CD14-positive monocyte (primary cell): ENCODE measurements at regions not wholly inside any gene's neighbourhood (a gene's known extent, or its start where the extent isn't known, plus 50 kb on each side); places are given as distances from the start of the nearest gene placed in this dataset.

Source experiments
- DNase-seq, 3 donors: peaks; one replicate each; pipeline ENCODE4 v3.0.0-alpha.2; 2011 to 2022
- H2AFZ ChIP-seq: 2 replicates; pipeline ENCODE4 v1.6.0; 2012; ENCODE audit warnings: mild to moderate bottlenecking, low read depth, low read length, inconsistent platforms; ENCODE audit not compliant: insufficient read depth, poor library complexity, severe bottlenecking
- H3K27ac ChIP-seq, 2 donors: 1 replicate in 1 of 2; 2 replicates in 1 of 2; pipeline ENCODE4 v1.5.1; 2012 to 2013; ENCODE audit warnings: low read length in 2 of 2, control low read depth in 1 of 2, inconsistent platforms in 1 of 2, low read depth in 1 of 2, mild to moderate bottlenecking in 1 of 2
- H3K27me3 ChIP-seq, 2 donors: one replicate each; pipeline versions ENCODE4 v1.6.0 to v1.6.1; 2011 to 2013; ENCODE audit warnings: low read length in 2 of 2; ENCODE audit not compliant: control insufficient read depth in 2 of 2, insufficient read depth in 2 of 2
- H3K36me3 ChIP-seq, 2 donors: replicated peaks in 1 of 2; 1 replicate in 1 of 2; 2 replicates in 1 of 2; pipeline versions ENCODE4 v1.5.1 to v1.6.1; 2012 to 2013; ENCODE audit warnings: low read length in 2 of 2, control low read depth in 1 of 2, inconsistent platforms in 1 of 2, mild to moderate bottlenecking in 1 of 2; ENCODE audit not compliant: insufficient read depth in 2 of 2, control insufficient read depth in 1 of 2
- H3K4me1 ChIP-seq, 2 donors: 1 replicate in 1 of 2; 2 replicates in 1 of 2; pipeline versions ENCODE4 v1.5.1 to v1.6.1; 2012 to 2013; ENCODE audit warnings: low read length in 2 of 2, control low read depth in 1 of 2, inconsistent platforms in 1 of 2, mild to moderate bottlenecking in 1 of 2, moderate library complexity in 1 of 2; ENCODE audit not compliant: insufficient read depth in 2 of 2, control insufficient read depth in 1 of 2
- H3K4me2 ChIP-seq: replicated peaks from 2 replicates; pipeline ENCODE3; 2012; ENCODE audit warnings: low read length, moderate library complexity, mild to moderate bottlenecking; ENCODE audit not compliant: poor library complexity, severe bottlenecking; ENCODE audit errors: extremely low read depth
- H3K4me3 ChIP-seq, 3 experiments: fragments of 200-600 bp in 1 of 3; sonication (generic) in 1 of 3; replicated peaks in 1 of 3; 1 replicate in 2 of 3; 2 replicates in 1 of 3; pipeline ENCODE4 v1.5.1; 2011 to 2013; ENCODE audit warnings: low read length in 3 of 3, mild to moderate bottlenecking in 3 of 3, control low read depth in 2 of 3, low read depth in 2 of 3, inconsistent platforms in 1 of 3, moderate library complexity in 1 of 3
- H3K79me2 ChIP-seq: 2 replicates; pipeline ENCODE4 v1.6.0; 2012; ENCODE audit warnings: mild to moderate bottlenecking, control low read depth, inconsistent platforms, low read length, moderate library complexity; ENCODE audit not compliant: insufficient read depth
- H3K9ac ChIP-seq: 2 replicates; pipeline ENCODE4 v1.6.0; 2017; ENCODE audit warnings: low read length, mild to moderate bottlenecking; ENCODE audit not compliant: insufficient read depth, poor library complexity, severe bottlenecking
- H3K9me3 ChIP-seq, 2 donors: replicated peaks in 1 of 2; 1 replicate in 1 of 2; 2 replicates in 1 of 2; pipeline versions ENCODE4 v1.5.1 to v1.6.1; 2012 to 2013; ENCODE audit warnings: low read length in 2 of 2, control low read depth in 1 of 2; ENCODE audit not compliant: control insufficient read depth in 1 of 2, insufficient read depth in 1 of 2
- H4K20me1 ChIP-seq: 2 replicates; pipeline ENCODE4 v1.6.0; 2012; ENCODE audit warnings: mild to moderate bottlenecking, low read length, control low read depth, moderate library complexity; ENCODE audit not compliant: insufficient read depth
- H3K27ac Mint-ChIP-seq, 7 donors: one replicate each; pipeline ENCODE4 v1.8.0; 2020; ENCODE audit warnings: mild to moderate bottlenecking in 7 of 7, mixed read lengths in 7 of 7, moderate library complexity in 6 of 7, inconsistent platforms in 2 of 7
- H3K27me3 Mint-ChIP-seq, 3 donors: one replicate each; pipeline ENCODE4 v1.8.0; 2021 to 2022; ENCODE audit warnings: low read depth in 3 of 3, mild to moderate bottlenecking in 3 of 3, mixed read lengths in 3 of 3, moderate library complexity in 3 of 3, inconsistent platforms in 1 of 3
- H3K36me3 Mint-ChIP-seq, 2 donors: one replicate each; pipeline ENCODE4 v1.8.0; 2020; ENCODE audit warnings: mixed read lengths in 2 of 2, inconsistent platforms in 1 of 2, mild to moderate bottlenecking in 1 of 2
- H3K4me1 Mint-ChIP-seq: one replicate; pipeline ENCODE4 v1.8.0; 2020; ENCODE audit warnings: mild to moderate bottlenecking, mixed read lengths
- H3K4me3 Mint-ChIP-seq, 2 donors: one replicate each; pipeline ENCODE4 v1.8.0; 2020; ENCODE audit warnings: mild to moderate bottlenecking in 2 of 2, mixed read lengths in 2 of 2, moderate library complexity in 1 of 2
- H3K9me3 Mint-ChIP-seq, 7 donors: one replicate each; pipeline ENCODE4 v1.8.0; 2020 to 2022; ENCODE audit warnings: mixed read lengths in 7 of 7, mild to moderate bottlenecking in 6 of 7, moderate library complexity in 6 of 7, inconsistent platforms in 2 of 7
- CTCF ChIP-seq: fragments of 200-600 bp; IDR thresholded peaks from one replicate; pipeline ENCODE4 v1.8.0; 2022; ENCODE audit warnings: antibody characterized with exemption, mild to moderate bottlenecking
- WGBS: methylation state at CpG from one replicate; pipeline ENCODE4 v1.1.5; 2013; ENCODE audit warnings: missing lambda C conversion rate; ENCODE audit not compliant: insufficient coverage; 5-methylcytosine and 5-hydroxymethylcytosine counted together
- intact Hi-C, 2 donors: fragments of 100-400 bp; cut with micrococcal nuclease; formaldehyde crosslinking; loops; one replicate each; pipeline versions ENCODE4 v1.15.0 to v1.15.1; 2023

GRCh38 chr13:104086210-104086609, 1020.0 kb upstream of the SLC10A2 start:
- Mint-ChIP-seq H3K4me1 (no peaks in the 10 kb centered on the region), H3K4me3 (no peak overlapping the region), H3K27me3 (no peaks in the 10 kb centered on the region), H3K27ac (no peak overlapping the region), H3K36me3 (no peaks in the 10 kb centered on the region), H3K9me3 (peaks cover 6 to 14% (median 10%) of the 10 kb centered on the region in 7 donors)
- no peak for DNase-seq
- Histone ChIP-seq H3K4me3 (no peak overlapping the region), H3K79me2 (no peaks in the 10 kb centered on the region), H3K9ac (no peak overlapping the region), H3K9me3 (peaks cover 14 to 18% of the 10 kb centered on the region in 2 donors), H3K27me3 (no peaks in the 10 kb centered on the region), H3K36me3 (no peaks in the 10 kb centered on the region), H3K27ac (no peak overlapping the region), H3K4me1 (no peaks in the 10 kb centered on the region), H2AFZ (no peak overlapping the region), H4K20me1 (no peaks in the 10 kb centered on the region), H3K4me2 (no peak overlapping the region)
- no peak for TF ChIP-seq CTCF
- intact Hi-C loops, result no loop called here
- WGBS, result no CpG with 5 or more reads among the region's 1 CpG

GRCh38 chr13:104085611-104086010, 1019.4 kb upstream of the SLC10A2 start:
- no peak overlapping the region for H3K4me3 Mint-ChIP-seq
- Histone ChIP-seq H3K9ac (no peak overlapping the region), H3K27ac (no peak overlapping the region), H3K4me1 (no peaks in the 10 kb centered on the region), H3K79me2 (no peaks in the 10 kb centered on the region), H3K27me3 (no peaks in the 10 kb centered on the region), H2AFZ (no peak overlapping the region), H3K4me3 (no peak overlapping the region), H3K36me3 (no peaks in the 10 kb centered on the region), H3K4me2 (no peak overlapping the region), H3K9me3 (peaks cover 14 to 22% of the 10 kb centered on the region in 2 donors), H4K20me1 (no peaks in the 10 kb centered on the region)
- no peaks in the 10 kb centered on the region for H3K36me3 Mint-ChIP-seq
- no peaks in the 10 kb centered on the region for H3K27me3 Mint-ChIP-seq
- no peak overlapping the region for H3K27ac Mint-ChIP-seq
- H3K4me1 Mint-ChIP-seq, result no peaks in the 10 kb centered on the region
- intact Hi-C loops, result no loop called here
- no peak for DNase-seq
- no CpG with 5 or more reads among the region's 4 CpGs for whole genome bisulfite sequencing
- no peak for TF ChIP-seq CTCF
- peaks cover 6 to 17% (median 10%) of the 10 kb centered on the region in 7 donors for H3K9me3 Mint-ChIP-seq
